ENCODE measurements at regions not wholly inside any gene's neighbourhood (a gene's known extent, or its start where the extent isn't known, plus 50 kb on each side); places are given as distances from the start of the nearest gene placed in this dataset.

GRCh38 chr6:164078532-164079274, 664.2 kb downstream of the QKI start:
- no peak for TF ChIP-seq CEBPB (IDR thresholded peaks at IDR 0.05)
- TF ChIP-seq RAD21 (IDR thresholded peaks at IDR 0.05; ENCODE audit: low read depth) = no peak
- TF ChIP-seq MAX (IDR thresholded peaks at IDR 0.05) = no peak
- no peak for TF ChIP-seq YY1 (IDR thresholded peaks at IDR 0.05; ENCODE audit: low read depth)
- no peak for TF ChIP-seq EP300 (IDR thresholded peaks at IDR 0.05; ENCODE audit: borderline replicate concordance)
- no peak for TF ChIP-seq REST (IDR thresholded peaks at IDR 0.05; ENCODE audit: low read depth)
- TF ChIP-seq USF1 (IDR thresholded peaks at IDR 0.05) = no peak
- no peak for TF ChIP-seq TAF1 (IDR thresholded peaks at IDR 0.05; ENCODE audit: low read depth)
- no peak for TF ChIP-seq EGR1 (IDR thresholded peaks at IDR 0.05)
- no peak for TF ChIP-seq NFIC (IDR thresholded peaks at IDR 0.05)
